ENCODE measurements at regions not wholly inside any gene's neighbourhood (a gene's known extent, or its start where the extent isn't known, plus 50 kb on each side); places are given as distances from the start of the nearest gene placed in this dataset.
A peak's percentile ranks its signal among the peaks of the same experiment; 100 is the strongest.

DNA sequence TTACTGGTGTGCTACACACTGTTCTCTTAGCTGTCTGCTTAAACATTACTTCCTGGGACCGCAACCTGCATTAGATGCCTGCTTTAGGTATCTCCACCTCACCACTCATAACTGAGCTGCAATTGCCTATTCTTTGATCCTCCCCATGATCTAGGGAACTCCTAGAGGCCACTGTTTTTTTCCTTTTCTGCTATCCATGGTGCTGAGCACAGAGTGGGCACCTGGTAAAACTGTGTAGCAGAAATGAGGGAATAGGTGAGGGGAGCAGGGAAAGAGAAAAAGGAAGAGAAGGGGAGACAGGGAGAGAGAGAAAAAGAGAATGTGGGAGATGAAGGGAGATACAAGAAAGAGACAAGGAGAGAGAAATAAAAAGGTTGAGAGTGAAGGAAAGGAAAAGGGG, 434.9 kb downstream of the ADRA2A start:
- Histone ChIP-seq H3K4me3 (IDR thresholded peaks at IDR 0.05; ENCODE audit: insufficient read depth, low read depth, low read length) (no peak overlapping the region), H3K27me3 (ENCODE audit: insufficient read depth, low read depth) (no peaks in the 10 kb centered on the region), H2AFZ (ENCODE audit: low read depth) (no peak overlapping the region), H3K36me3 (ENCODE audit: insufficient read depth) (no peaks in the 10 kb centered on the region), H3K79me2 (ENCODE audit: insufficient read depth, low read depth) (no peaks in the 10 kb centered on the region), H4K20me1 (ENCODE audit: insufficient read depth) (no peaks in the 10 kb centered on the region), H3K9ac (no peak overlapping the region), H3K27ac (no peak overlapping the region), H3K4me1 (ENCODE audit: low read depth, poor library complexity, severe bottlenecking) (peaks cover 34% of the 10 kb centered on the region), H3K4me2 (no peak overlapping the region)
- TF ChIP-seq, protein P1, sequence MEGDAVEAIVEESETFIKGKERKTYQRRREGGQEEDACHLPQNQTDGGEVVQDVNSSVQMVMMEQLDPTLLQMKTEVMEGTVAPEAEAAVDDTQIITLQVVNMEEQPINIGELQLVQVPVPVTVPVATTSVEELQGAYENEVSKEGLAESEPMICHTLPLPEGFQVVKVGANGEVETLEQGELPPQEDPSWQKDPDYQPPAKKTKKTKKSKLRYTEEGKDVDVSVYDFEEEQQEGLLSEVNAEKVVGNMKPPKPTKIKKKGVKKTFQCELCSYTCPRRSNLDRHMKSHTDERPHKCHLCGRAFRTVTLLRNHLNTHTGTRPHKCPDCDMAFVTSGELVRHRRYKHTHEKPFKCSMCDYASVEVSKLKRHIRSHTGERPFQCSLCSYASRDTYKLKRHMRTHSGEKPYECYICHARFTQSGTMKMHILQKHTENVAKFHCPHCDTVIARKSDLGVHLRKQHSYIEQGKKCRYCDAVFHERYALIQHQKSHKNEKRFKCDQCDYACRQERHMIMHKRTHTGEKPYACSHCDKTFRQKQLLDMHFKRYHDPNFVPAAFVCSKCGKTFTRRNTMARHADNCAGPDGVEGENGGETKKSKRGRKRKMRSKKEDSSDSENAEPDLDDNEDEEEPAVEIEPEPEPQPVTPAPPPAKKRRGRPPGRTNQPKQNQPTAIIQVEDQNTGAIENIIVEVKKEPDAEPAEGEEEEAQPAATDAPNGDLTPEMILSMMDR (conservative IDR thresholded peaks at IDR 0.05; ENCODE audit: low read depth, low read length) = no peak

DNA sequence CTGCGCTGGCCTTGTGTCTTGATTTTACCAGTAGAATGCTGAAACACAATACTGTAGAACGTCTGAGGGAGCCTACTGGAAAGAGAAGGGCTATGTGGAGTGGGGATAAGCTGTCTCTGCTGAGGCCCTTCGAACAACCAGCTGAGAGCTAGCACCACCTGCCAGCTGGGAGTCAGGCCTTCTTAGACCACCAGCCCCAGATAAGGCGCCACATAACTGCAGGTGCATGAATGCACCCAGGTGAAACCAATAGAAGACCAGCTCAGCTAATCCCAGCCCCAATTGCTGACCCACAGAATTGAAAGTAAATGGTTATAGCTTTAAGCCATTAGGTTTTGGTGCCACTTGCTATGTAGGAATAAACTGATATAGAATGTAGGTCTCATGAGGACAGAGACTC, 438.4 kb downstream of the ADRA2A start:
- H2AFZ ChIP-seq (ENCODE audit: low read depth) = no peak overlapping the region
- peak overlapping the region; percentile 79 for H3K4me2 ChIP-seq
- H3K9ac ChIP-seq = no peak overlapping the region; the same call in 1 of the 2 replicates
- no peaks in the 10 kb centered on the region for H3K36me3 ChIP-seq (ENCODE audit: insufficient read depth)
- peak overlapping the region; percentile 89 for H3K27ac ChIP-seq
- TF ChIP-seq, protein P1 (conservative IDR thresholded peaks at IDR 0.05; ENCODE audit: low read depth, low read length) = no peak
- H3K4me1 ChIP-seq (ENCODE audit: low read depth, poor library complexity, severe bottlenecking) = peaks cover 60% of the 10 kb centered on the region
- no peak overlapping the region for H3K4me3 ChIP-seq (IDR thresholded peaks at IDR 0.05; ENCODE audit: insufficient read depth, low read depth, low read length)
- H3K79me2 ChIP-seq (ENCODE audit: insufficient read depth, low read depth) = no peaks in the 10 kb centered on the region
- no peaks in the 10 kb centered on the region for H3K27me3 ChIP-seq (ENCODE audit: insufficient read depth, low read depth)
- no peaks in the 10 kb centered on the region for H4K20me1 ChIP-seq (ENCODE audit: insufficient read depth)

DNA sequence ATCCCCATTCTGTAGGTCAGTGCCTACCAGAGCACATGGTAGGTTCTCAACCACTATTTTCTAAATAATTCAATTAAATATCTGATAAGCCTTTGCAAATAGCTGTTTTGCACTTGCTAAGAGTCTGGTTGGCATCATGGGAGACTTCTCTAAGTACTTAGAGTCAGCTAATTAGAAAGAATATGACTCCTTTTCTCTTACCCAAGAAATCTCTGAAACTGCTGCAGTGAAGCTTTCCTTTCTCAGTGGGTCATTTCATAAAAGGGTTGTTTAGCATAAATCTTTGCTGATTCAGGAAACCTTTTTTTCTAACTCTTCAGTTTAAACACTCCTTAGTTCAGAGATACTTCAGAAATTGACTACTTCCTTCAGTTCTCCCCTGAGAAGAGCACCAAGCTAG, 438.9 kb downstream of the ADRA2A start:
- Histone ChIP-seq H3K4me1 (ENCODE audit: low read depth, poor library complexity, severe bottlenecking) (peaks cover 64% of the 10 kb centered on the region), H4K20me1 (ENCODE audit: insufficient read depth) (no peaks in the 10 kb centered on the region), H3K4me2 (peak overlapping the region; percentile 79), H3K4me3 (IDR thresholded peaks at IDR 0.05; ENCODE audit: insufficient read depth, low read depth, low read length) (no peak overlapping the region), H3K36me3 (ENCODE audit: insufficient read depth) (no peaks in the 10 kb centered on the region), H3K27me3 (ENCODE audit: insufficient read depth, low read depth) (no peaks in the 10 kb centered on the region), H2AFZ (ENCODE audit: low read depth) (peak overlapping the region; percentile 35; the same call in 1 of the 2 replicates), H3K79me2 (ENCODE audit: insufficient read depth, low read depth) (no peaks in the 10 kb centered on the region), H3K9ac (peak overlapping the region; percentile 39; the same call in 1 of the 2 replicates), H3K27ac (peak overlapping the region; percentile 89)
- TF ChIP-seq, protein P1 (conservative IDR thresholded peaks at IDR 0.05; ENCODE audit: low read depth, low read length) = no peak

DNA sequence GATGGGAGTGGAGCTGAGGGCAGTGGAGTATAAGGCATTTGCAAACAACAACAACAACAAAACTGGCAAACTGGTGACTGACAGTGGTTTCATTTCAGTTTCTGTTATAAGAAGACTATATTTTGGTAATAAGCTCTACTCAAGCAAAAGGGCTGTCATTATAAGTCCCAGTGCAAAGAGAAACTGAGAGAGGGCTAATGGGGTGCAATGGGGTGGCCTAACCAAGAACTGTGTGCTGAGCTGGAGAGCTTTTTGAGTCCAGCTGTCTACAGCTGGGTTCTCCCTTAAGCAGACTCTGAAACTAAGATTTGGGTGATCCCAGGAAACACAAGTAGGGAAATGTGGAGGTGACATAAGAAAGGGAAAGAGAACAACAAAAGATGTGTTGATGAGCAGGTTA, 439.3 kb downstream of the ADRA2A start:
- Histone ChIP-seq H4K20me1 (ENCODE audit: insufficient read depth) (no peaks in the 10 kb centered on the region), H3K4me3 (IDR thresholded peaks at IDR 0.05; ENCODE audit: insufficient read depth, low read depth, low read length) (no peak overlapping the region), H3K27me3 (ENCODE audit: insufficient read depth, low read depth) (no peaks in the 10 kb centered on the region), H3K27ac (peak overlapping the region; percentile 89), H3K9ac (peak overlapping the region; percentile 39; the same call in 1 of the 2 replicates), H3K4me2 (peak overlapping the region; percentile 79), H3K4me1 (ENCODE audit: low read depth, poor library complexity, severe bottlenecking) (peaks cover 66% of the 10 kb centered on the region), H3K36me3 (ENCODE audit: insufficient read depth) (no peaks in the 10 kb centered on the region), H2AFZ (ENCODE audit: low read depth) (peak overlapping the region; percentile 35; the same call in 1 of the 2 replicates), H3K79me2 (ENCODE audit: insufficient read depth, low read depth) (no peaks in the 10 kb centered on the region)
- TF ChIP-seq, protein P1 (conservative IDR thresholded peaks at IDR 0.05; ENCODE audit: low read depth, low read length) = no peak

Data from KMS-11 (cell line).